NT2/D1 (cell line): ENCODE measurements at regions not wholly inside any gene's neighbourhood (a gene's known extent, or its start where the extent isn't known, plus 50 kb on each side); places are given as distances from the start of the nearest gene placed in this dataset.

Experiments
- DNase-seq: peaks from one replicate; pipeline ENCODE4 v3.0.0-alpha.2; 2011; ENCODE audit warnings: low read depth, low spot score
- H3K27me3 ChIP-seq: 2 replicates; pipeline ENCODE4 v1.6.0; 2011; ENCODE audit warnings: mild to moderate bottlenecking; ENCODE audit not compliant: insufficient read length, insufficient read depth
- H3K36me3 ChIP-seq: 2 replicates; pipeline ENCODE4 v1.6.1; 2011; ENCODE audit warnings: mild to moderate bottlenecking, low read length, mixed read lengths; ENCODE audit not compliant: insufficient read depth, insufficient read length
- H3K4me1 ChIP-seq: 2 replicates; pipeline ENCODE4 v1.5.1; 2011; ENCODE audit not compliant: insufficient read depth, insufficient read length
- H3K4me3 ChIP-seq: 2 replicates; pipeline ENCODE4 v1.5.1; 2011; ENCODE audit warnings: low read depth; ENCODE audit not compliant: insufficient read length
- H3K9ac ChIP-seq: 2 replicates; pipeline ENCODE4 v1.6.0; 2011; ENCODE audit warnings: low read depth; ENCODE audit not compliant: insufficient read length
- H3K9me3 ChIP-seq: 2 replicates; pipeline ENCODE4 v1.5.1; 2011; ENCODE audit warnings: mild to moderate bottlenecking, low read length; ENCODE audit not compliant: insufficient read depth
- SUZ12 ChIP-seq: IDR thresholded peaks from 2 replicates; pipeline ENCODE4 v1.6.1; 2011; ENCODE audit not compliant: insufficient read length, insufficient read depth; ENCODE audit errors: extremely low read depth
- YY1 ChIP-seq: IDR thresholded peaks from 2 replicates; pipeline ENCODE4 v1.6.1; 2011; ENCODE audit not compliant: insufficient read length, insufficient read depth
- ZNF274 ChIP-seq: IDR thresholded peaks from 2 replicates; pipeline ENCODE4 v1.6.1; 2011; ENCODE audit warnings: mild to moderate bottlenecking, low read depth, low read length

DNA sequence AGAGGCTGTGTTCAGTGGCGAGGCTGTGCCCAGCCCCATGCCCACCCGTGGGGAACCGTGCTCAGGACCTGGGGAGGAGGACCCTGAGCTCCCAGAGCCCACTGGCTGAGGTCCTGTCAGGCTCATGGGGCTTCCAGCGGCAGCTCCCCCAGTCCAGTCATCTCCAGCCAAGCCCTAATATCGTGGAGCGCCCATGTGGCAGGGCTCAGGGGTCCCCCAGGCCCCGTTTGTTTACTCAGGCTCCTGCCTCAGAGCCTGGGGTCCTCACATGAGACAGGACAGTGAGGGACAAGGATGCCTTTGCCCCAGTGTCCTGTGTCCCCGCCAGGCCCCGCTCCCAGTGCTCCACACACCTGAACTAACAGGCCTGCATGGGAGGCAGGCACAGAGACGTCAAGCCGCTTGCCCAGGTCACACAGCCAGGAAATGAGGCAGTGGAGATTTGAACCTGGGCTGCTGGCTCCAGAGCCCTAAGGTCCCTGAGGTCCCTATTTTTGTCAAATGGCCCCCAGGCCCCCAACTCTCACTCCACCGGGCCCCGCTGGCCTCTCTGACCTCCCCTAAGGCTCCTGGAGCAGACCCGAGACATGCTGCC is 100.7 kb upstream of the ACTRT2 start:
- no peaks in the 10 kb centered on the region for H3K27me3 ChIP-seq
- H3K4me1 ChIP-seq, result peaks cover under 1% of the 10 kb centered on the region
- DNase-seq, result no peak
- no peak overlapping the region for H3K9ac ChIP-seq
- H3K9me3 ChIP-seq, result no peaks in the 10 kb centered on the region
- no peak overlapping the region for H3K4me3 ChIP-seq
- H3K36me3 ChIP-seq, result no peaks in the 10 kb centered on the region
- TF ChIP-seq YY1 (no peak), SUZ12 (no peak), ZNF274 (no peak)

DNA sequence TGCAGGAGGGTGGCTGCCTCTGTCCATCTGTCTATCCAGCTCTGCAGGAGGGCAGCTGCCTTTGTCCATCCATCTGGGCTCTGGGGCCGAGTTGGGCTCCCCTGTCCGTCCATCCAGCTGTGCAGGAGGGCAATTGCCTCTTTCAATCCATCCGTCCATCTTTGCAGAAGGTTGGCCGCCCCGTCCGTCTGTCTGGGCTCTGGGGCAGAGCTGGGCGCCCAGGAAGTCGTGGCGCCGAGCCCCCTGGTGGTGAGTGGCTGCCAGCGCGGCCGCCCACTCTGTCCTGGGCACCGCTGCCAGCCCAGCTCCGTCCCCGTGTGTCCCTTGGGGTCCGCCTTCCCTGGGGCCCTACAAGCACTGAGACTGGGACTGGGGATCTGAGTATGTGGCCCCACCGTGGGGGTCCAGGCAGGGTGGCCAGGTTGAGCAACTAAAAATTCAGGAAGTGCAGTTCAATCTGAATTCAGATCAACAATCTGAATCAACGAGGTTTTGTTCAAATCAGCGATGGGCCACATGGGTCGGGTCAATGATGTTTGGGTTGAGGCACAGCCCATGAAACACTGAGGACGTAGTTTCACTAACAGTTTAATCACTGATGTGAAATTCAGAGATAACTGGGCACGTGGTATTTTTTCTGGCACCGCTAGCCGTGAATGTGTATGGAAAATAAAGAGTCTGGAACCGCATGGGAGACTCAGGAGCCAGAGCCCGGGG is 99.1 kb upstream of the ACTRT2 start:
- Histone ChIP-seq H3K4me3 (no peak overlapping the region), H3K4me1 (peaks cover 2% of the 10 kb centered on the region), H3K9me3 (no peaks in the 10 kb centered on the region), H3K9ac (no peak overlapping the region), H3K27me3 (no peaks in the 10 kb centered on the region), H3K36me3 (no peaks in the 10 kb centered on the region)
- no peak for DNase-seq
- TF ChIP-seq SUZ12 (no peak), YY1 (no peak), ZNF274 (no peak)

DNA sequence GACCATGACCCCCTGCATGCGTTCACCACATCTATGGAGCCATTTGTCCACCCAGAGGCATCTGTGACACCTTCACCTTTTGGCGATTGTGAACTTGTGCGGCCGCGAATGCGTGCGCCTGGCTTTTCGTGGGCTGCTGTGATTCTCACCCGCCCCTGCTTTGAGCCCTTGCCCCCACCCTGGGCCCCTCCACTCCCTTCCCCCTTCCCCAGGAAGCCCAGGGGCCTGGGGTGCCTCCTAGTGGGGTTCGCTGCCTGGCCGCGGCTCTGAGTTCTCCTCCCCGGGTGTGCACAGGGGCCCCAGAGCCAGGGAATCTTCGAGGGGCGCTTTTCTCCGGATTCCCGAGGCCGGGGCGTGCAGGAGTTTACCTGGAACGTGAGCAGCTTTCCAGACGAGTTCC is 97.9 kb upstream of the ACTRT2 start:
- H3K9me3 ChIP-seq, result no peaks in the 10 kb centered on the region
- no peaks in the 10 kb centered on the region for H3K36me3 ChIP-seq
- no peak overlapping the region for H3K4me3 ChIP-seq
- no peak for DNase-seq
- no peak overlapping the region for H3K9ac ChIP-seq
- TF ChIP-seq SUZ12 (no peak), ZNF274 (no peak), YY1 (no peak)
- no peaks in the 10 kb centered on the region for H3K27me3 ChIP-seq
- peaks cover 2% of the 10 kb centered on the region for H3K4me1 ChIP-seq

DNA sequence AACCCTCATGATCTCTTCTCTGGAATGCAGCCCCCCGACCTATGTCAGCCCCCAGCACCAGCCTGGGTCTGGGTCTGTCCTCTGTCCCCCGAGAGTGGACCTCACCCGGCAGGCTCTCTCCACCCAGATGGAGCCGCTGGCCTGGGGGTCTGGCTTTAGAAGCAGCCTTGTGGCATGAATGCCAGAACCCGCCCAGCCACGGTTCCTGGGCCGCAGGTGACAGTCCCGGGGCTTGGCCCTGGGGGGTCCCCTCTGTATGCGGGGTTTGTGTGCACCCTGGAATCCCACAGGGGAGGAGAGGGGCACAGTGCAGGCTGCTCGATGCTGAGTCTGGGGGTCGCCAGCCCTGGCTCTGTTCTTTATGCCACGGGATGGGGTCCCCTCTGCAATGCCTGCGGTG is 96.0 kb upstream of the ACTRT2 start:
- TF ChIP-seq ZNF274, result no peak
- TF ChIP-seq YY1, result no peak
- TF ChIP-seq SUZ12, result no peak
- Histone ChIP-seq H3K4me1 (peaks cover 2% of the 10 kb centered on the region), H3K9me3 (no peaks in the 10 kb centered on the region), H3K27me3 (no peaks in the 10 kb centered on the region), H3K36me3 (no peaks in the 10 kb centered on the region), H3K9ac (no peak overlapping the region), H3K4me3 (no peak overlapping the region)
- no peak for DNase-seq

DNA sequence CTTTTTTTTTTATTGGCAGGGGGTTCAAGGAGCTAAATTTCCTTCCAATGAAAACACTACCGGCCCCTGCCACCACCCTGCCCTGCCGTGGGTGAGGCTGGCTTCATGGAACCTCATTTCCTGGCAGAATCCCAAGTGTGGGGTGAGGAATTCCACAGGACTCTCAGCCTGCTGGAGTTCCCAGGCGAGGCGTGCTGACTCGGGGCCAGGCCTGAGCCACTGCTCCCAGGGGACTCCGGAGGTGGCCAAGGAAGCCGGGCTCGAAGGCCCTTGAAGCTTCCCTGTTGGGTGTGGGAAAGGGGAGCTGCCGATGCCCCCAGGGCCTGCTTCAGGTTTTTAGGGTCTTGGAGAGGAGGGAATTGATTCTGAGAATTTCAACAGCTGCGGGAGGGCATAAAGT is 95.3 kb upstream of the ACTRT2 start:
- no peak for DNase-seq
- no peak overlapping the region for H3K4me3 ChIP-seq
- H3K9ac ChIP-seq, result no peak overlapping the region
- no peak for TF ChIP-seq ZNF274
- TF ChIP-seq YY1, result no peak
- TF ChIP-seq SUZ12, result no peak
- H3K4me1 ChIP-seq, result peaks cover 2% of the 10 kb centered on the region
- no peaks in the 10 kb centered on the region for H3K36me3 ChIP-seq
- no peaks in the 10 kb centered on the region for H3K27me3 ChIP-seq
- H3K9me3 ChIP-seq, result no peaks in the 10 kb centered on the region

DNA sequence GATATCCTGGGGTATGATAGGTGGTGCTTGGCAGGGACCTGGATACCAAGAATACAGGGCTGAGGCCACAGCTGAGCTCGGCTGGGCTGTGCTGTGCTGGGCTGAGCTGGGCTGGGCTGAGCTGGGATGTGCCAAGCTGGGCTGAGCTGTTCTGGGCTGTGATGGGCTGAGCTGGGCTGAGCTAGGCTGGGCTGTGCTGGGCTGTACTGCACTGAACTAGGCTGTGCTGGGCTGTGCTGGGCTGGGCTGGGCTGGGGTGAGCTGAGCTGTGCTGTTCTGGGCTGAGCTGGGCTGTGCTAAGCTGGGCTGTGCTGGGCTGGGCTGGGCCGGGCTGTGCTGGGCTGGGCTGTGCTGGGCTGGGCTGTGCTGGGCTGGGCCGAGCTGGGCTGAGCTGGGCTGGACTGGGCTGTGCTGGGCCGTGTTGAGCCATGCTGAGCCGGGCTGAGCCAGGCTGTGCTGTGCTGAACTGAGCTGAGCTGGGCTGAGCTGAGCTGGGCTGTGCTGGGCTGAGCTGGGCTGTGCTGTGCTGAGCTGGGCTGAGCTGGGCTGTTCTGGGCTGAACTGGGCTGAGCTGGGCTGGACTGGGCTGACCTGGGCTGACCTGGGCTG is 94.7 kb upstream of the ACTRT2 start:
- H3K36me3 ChIP-seq, result no peaks in the 10 kb centered on the region
- no peak for DNase-seq
- H3K27me3 ChIP-seq, result no peaks in the 10 kb centered on the region
- H3K4me3 ChIP-seq, result no peak overlapping the region
- H3K9me3 ChIP-seq, result no peaks in the 10 kb centered on the region
- TF ChIP-seq SUZ12 (no peak), YY1 (no peak), ZNF274 (no peak)
- H3K4me1 ChIP-seq, result peaks cover 2% of the 10 kb centered on the region
- no peak overlapping the region for H3K9ac ChIP-seq
